ENCODE measurements at regions not wholly inside any gene's neighbourhood (a gene's known extent, or its start where the extent isn't known, plus 50 kb on each side); places are given as distances from the start of the nearest gene placed in this dataset.

DNA sequence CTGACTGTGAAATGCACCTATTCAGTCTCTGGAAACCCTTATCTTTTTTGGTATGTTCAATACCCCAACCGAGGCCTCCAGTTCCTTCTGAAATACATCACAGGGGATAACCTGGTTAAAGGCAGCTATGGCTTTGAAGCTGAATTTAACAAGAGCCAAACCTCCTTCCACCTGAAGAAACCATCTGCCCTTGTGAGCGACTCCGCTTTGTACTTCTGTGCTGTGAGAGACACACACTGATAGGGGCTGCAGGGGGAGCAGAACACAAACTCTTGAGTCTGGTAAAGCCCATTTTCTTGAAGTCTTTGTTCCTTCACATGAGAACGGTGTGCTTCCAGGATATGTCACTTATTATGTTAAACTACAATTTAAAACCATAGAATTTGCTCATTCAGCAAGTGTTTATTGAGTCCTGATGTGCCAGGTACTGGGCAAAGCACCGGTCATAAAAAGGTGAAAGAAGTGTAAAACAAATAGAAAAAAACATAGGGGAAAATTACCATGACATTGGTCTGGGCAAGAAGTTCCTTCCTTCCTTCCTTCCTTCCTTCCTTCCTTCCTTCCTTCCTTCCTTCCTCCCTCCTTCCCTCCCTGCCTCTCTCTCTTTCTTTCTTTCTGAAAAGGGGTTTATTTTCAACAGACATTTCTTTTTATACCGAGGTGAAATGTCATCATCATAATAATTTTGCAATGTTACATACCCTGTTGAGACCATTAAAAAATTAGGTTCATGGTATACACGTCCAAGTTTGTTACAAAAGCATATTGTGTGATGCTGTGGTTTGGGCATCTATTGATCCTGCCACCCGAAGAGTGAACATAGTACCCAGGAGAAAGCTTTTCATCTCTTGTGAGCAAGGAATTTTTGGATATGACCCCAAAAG, 50.7 kb upstream of the OR4E1 start:
- CTCF ChIA-PET, result interaction anchor here (0.6 to 2.4 kb wide), 18 partner anchors 8 to 343 kb away, joined by 3 to 27 read pairs (median 5); no protein-coding TSS in a partner anchor
- POLR2A ChIA-PET, result no interaction called here

DNA sequence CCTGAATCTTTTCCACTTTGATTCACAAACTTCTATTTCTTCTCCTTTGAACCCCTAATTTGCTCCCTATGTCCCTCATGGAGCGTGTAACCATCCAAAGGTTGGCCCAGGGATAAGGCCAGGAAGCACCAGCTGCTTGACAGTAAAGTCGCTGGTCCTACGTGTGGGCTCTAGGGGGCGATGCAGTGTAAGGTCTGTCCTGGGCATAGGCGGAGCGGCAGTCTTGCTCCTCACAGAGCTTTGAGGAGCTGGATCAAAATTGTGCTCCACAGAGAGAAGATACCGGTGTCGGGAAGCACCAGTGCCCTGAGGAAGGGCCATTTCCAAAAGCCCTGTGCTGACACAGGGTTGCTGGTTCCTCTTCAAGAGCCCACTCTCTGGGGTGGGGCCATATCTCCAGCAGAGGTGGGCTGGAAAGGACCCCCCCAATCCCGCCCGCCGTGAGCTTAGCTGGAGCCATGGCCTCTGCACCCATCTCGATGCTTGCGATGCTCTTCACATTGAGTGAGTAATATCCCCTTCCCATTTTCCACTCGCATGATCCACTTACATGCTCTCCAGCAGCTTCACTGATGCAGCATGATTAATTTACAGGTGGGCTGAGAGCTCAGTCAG, 49.9 kb upstream of the OR4E1 start:
- DNase-seq (ENCODE audit: extremely low spot score), result peak; percentile 81
- TF ChIP-seq TARDBP (IDR thresholded peaks at IDR 0.05) (no peak), BHLHE40 (IDR thresholded peaks at IDR 0.05; ENCODE audit: borderline replicate concordance) (no peak), CTBP1 (IDR thresholded peaks at IDR 0.05; ENCODE audit: borderline replicate concordance) (no peak), SP1 (IDR thresholded peaks at IDR 0.05) (no peak), SUZ12 (IDR thresholded peaks at IDR 0.05) (no peak)
- ChIA-PET CTCF (interaction anchor here (0.6 to 2.4 kb wide), 20 partner anchors 9 to 710 kb away, joined by 3 to 27 read pairs (median 4); no protein-coding TSS in a partner anchor), POLR2A (no interaction called here)

More for the DNA sequence above, 50.7 kb upstream of the OR4E1 start:
- DNase-seq (ENCODE audit: extremely low spot score), result no peak
- TF ChIP-seq ELF4 (IDR thresholded peaks at IDR 0.05) (no peak), TARDBP (IDR thresholded peaks at IDR 0.05) (no peak), FOXA1 (IDR thresholded peaks at IDR 0.05) (no peak), L3MBTL2 (conservative IDR thresholded peaks at IDR 0.05) (no peak), HDGF (IDR thresholded peaks at IDR 0.05; ENCODE audit: borderline replicate concordance) (no peak), FOXK2 (IDR thresholded peaks at IDR 0.05) (no peak), BHLHE40 (IDR thresholded peaks at IDR 0.05; ENCODE audit: borderline replicate concordance) (no peak), FOXM1 (IDR thresholded peaks at IDR 0.05; ENCODE audit: borderline replicate concordance) (no peak), ARNT (IDR thresholded peaks at IDR 0.05) (no peak), SP1 (IDR thresholded peaks at IDR 0.05) (no peak), LEF1 (IDR thresholded peaks at IDR 0.05; ENCODE audit: borderline replicate concordance) (no peak), ZNF384 (IDR thresholded peaks at IDR 0.05) (no peak), CTBP1 (IDR thresholded peaks at IDR 0.05; ENCODE audit: borderline replicate concordance) (no peak), SUZ12 (IDR thresholded peaks at IDR 0.05) (no peak)
- TF ChIP-seq, protein P1, sequence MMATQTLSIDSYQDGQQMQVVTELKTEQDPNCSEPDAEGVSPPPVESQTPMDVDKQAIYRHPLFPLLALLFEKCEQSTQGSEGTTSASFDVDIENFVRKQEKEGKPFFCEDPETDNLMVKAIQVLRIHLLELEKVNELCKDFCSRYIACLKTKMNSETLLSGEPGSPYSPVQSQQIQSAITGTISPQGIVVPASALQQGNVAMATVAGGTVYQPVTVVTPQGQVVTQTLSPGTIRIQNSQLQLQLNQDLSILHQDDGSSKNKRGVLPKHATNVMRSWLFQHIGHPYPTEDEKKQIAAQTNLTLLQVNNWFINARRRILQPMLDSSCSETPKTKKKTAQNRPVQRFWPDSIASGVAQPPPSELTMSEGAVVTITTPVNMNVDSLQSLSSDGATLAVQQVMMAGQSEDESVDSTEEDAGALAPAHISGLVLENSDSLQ (IDR thresholded peaks at IDR 0.05), result no peak

Data from HEK293T (cell line).